Kidney tubule cell (primary cell): ENCODE measurements at regions not wholly inside any gene's neighbourhood (a gene's known extent, or its start where the extent isn't known, plus 50 kb on each side); places are given as distances from the start of the nearest gene placed in this dataset.
A peak's percentile ranks its signal among the peaks of the same experiment; 100 is the strongest.

Experiments
- DNase-seq: peaks from one replicate; pipeline ENCODE4 v3.0.0-alpha.2; 2018; ENCODE audit warnings: low spot score

GRCh38 chr20:60131375-60131774, 173.2 kb downstream of the CDH26 start:
- DNase-seq = no peak

- DNase-seq = no peak
Observed at GRCh38 chr20:60132162-60132826, 174.1 kb downstream of the CDH26 start.

GRCh38 chr20:60132827-60133670, 174.8 kb downstream of the CDH26 start:
- no peak for DNase-seq

GRCh38 chr20:60135276-60135675, 177.1 kb downstream of the CDH26 start:
- no peak for DNase-seq

DNA sequence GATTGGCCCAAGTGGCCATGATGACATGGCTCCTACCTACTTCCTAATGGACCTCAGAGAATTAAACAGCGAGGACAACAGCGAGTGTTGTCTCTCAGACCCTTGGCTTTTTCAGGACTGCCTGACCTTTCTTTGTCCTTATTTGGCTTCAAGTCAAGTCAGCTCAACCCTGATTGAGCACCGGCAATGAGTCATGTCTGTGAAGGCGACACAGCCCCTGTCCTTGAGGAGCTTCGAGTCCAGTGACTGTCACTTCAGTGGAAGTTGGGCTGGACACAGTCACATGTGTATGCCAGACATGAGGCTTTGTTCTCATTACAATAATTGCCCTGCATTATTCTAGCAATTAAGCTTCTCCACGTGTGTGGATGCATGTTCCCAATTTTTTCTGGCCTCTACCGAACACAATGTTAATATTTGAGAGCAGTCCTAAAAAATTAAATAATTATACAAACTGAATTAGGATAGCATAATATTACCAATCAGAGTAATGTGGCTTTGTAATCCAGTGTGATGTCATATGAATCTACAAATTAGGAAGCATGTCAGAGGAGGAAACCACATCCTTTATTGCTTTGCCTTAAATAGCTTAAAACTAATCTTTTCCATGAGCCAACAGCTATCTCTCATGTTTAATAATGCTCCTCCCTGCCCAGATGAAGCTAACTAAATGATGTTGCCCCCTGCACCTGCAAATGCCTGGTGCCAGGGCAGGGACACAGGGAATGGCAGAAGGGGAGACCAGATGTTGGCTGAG, 178.6 kb downstream of the CDH26 start:
- no peak for DNase-seq

- DNase-seq = peak; percentile 64
Observed at GRCh38 chr20:60137657-60138245, 179.5 kb downstream of the CDH26 start.

- peak; percentile 67 for DNase-seq
Observed at GRCh38 chr20:60138256-60139220, 180.3 kb downstream of the CDH26 start.

GRCh38 chr20:60139663-60140446, 181.6 kb downstream of the CDH26 start:
- no peak for DNase-seq

GRCh38 chr20:60142587-60142986, 184.4 kb downstream of the CDH26 start:
- no peak for DNase-seq

- no peak for DNase-seq
Observed at GRCh38 chr20:60143261-60143842, 185.1 kb downstream of the CDH26 start.

DNA sequence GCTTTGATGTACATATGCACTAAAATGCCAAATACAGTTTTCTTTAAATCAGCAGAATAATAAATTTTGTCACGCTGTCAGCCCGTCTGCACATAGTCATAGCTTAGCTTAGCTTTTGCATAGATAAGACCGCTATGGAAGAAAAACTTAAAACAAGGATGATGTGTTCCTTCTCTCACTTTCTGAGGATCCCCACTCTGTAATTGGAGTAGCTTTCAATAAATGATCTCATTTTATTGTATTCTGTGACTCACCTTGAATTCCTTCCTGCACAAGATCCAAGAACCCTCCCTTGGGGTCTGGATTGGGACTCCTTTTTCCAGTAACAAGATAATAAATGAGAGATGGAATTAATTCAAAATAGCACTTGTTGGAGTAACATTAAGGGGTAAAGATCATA, 186.2 kb downstream of the CDH26 start:
- DNase-seq = no peak

- DNase-seq = no peak
Observed at GRCh38 chr20:60144974-60145527, 186.8 kb downstream of the CDH26 start.

- no peak for DNase-seq
Observed at GRCh38 chr20:60147004-60147403, 188.8 kb downstream of the CDH26 start.

DNA sequence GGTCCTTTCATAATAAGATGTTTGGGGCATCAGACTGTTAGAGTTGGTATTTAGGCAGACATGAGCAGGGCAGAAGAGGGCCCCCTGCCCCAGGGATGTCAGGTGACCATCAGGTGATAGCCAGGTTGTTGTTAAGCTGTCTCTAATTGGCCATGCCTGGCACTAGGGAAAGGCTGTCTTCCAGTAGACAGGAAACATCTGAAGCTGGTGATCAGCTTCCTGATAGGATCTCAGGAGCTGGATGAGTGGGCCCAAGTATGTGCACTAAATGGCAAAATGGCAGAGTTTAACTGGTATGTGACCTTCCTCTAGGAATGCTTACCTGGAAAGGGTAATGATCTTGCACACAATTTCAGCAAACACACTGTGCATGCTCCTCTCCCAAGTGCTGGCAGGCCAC, 190.7 kb downstream of the CDH26 start:
- DNase-seq = no peak

GRCh38 chr20:60152792-60153191, 194.6 kb downstream of the CDH26 start:
- DNase-seq = no peak

GRCh38 chr20:60160451-60161145, 202.4 kb downstream of the CDH26 start:
- DNase-seq = no peak

DNA sequence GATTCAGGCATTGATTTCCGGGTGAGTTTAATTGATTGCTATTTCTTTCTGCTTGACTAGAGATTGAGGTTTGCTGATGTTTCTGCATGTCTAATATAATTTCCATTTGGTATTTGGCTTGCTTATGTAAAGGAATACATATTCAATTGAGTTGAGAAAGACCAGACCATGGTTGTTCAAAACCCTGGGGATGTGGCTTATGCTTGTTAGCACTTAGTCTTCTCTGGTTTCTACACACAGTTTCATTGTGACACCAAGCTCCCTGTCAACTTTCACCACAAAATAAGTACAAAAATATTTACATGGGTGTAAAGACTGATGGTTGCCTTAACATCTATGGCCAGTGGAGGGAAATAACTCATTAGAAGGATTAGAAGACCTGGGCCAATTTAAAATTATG, 209.6 kb downstream of the CDH26 start:
- DNase-seq = no peak

- DNase-seq = no peak
Observed at GRCh38 chr20:60168963-60169362, 210.7 kb downstream of the CDH26 start.

- no peak for DNase-seq
Observed at GRCh38 chr20:60170116-60170515, 211.9 kb downstream of the CDH26 start.
